Neuronal stem cell (in vitro differentiated cells): ENCODE measurements at regions not wholly inside any gene's neighbourhood (a gene's known extent, or its start where the extent isn't known, plus 50 kb on each side); places are given as distances from the start of the nearest gene placed in this dataset.

ENCODE experiments used
- DNase-seq: peaks from one replicate; pipeline ENCODE4 v3.0.0-alpha.2; 2013; ENCODE audit warnings: low spot score
- H2AFZ ChIP-seq: one replicate; pipeline ENCODE4 v1.6.1; 2013; ENCODE audit warnings: mild to moderate bottlenecking, low read length, inconsistent platforms
- H2AK5ac ChIP-seq: 2 replicates; pipeline ENCODE4 v1.6.1; 2013; ENCODE audit warnings: low read depth, mild to moderate bottlenecking, inconsistent platforms, low read length, moderate library complexity, mixed read lengths
- H2BK120ac ChIP-seq: 2 replicates; pipeline ENCODE4 v1.6.1; 2013; ENCODE audit warnings: low read depth, mild to moderate bottlenecking, inconsistent platforms, low read length, moderate library complexity, mixed read lengths
- H2BK12ac ChIP-seq: one replicate; pipeline ENCODE4 v1.6.1; 2013; ENCODE audit warnings: low read length, inconsistent platforms
- H2BK15ac ChIP-seq: 2 replicates; pipeline ENCODE4 v1.6.1; 2013; ENCODE audit warnings: mild to moderate bottlenecking, low read length, inconsistent platforms, mixed read lengths
- H2BK5ac ChIP-seq: one replicate; pipeline ENCODE4 v1.6.1; 2013; ENCODE audit warnings: inconsistent platforms, mild to moderate bottlenecking, low read length, moderate library complexity
- H3K14ac ChIP-seq: one replicate; pipeline ENCODE4 v1.6.1; 2013; ENCODE audit warnings: low read length, inconsistent platforms
- H3K18ac ChIP-seq: 2 replicates; pipeline ENCODE4 v1.6.1; 2013; ENCODE audit warnings: low read length, inconsistent platforms
- H3K23ac ChIP-seq: 2 replicates; pipeline ENCODE4 v1.6.1; 2013; ENCODE audit warnings: low read depth, mild to moderate bottlenecking, mixed read lengths, low read length, inconsistent platforms; ENCODE audit not compliant: poor library complexity
- H3K27ac ChIP-seq: replicated peaks from 3 replicates; pipeline ENCODE4 v1.5.1; 2013; ENCODE audit warnings: low read length, inconsistent platforms
- H3K27me3 ChIP-seq, 3 experiments: 2 replicates each; pipeline ENCODE4 v1.6.1; 2013; ENCODE audit warnings: low read length in 3 of 3, mild to moderate bottlenecking in 2 of 3, inconsistent platforms in 1 of 3, low read depth in 1 of 3, mixed read lengths in 1 of 3, moderate library complexity in 1 of 3; ENCODE audit not compliant: control insufficient read depth in 3 of 3, insufficient read depth in 3 of 3
- H3K36me3 ChIP-seq, 2 donors: replicated peaks in 1 of 2; 2 replicates each; pipeline ENCODE4 v1.6.1; 2013; ENCODE audit warnings: low read length in 2 of 2; ENCODE audit not compliant: control insufficient read depth in 2 of 2, insufficient read depth in 2 of 2
- H3K4ac ChIP-seq: 2 replicates; pipeline ENCODE4 v1.6.1; 2013; ENCODE audit warnings: inconsistent platforms, mild to moderate bottlenecking, low read length, moderate library complexity
- H3K4me1 ChIP-seq, 2 donors: 1 replicate in 1 of 2; 2 replicates in 1 of 2; pipeline ENCODE4 v1.6.1; 2013; ENCODE audit warnings: low read length in 2 of 2, low read depth in 1 of 2; ENCODE audit not compliant: control insufficient read depth in 2 of 2, insufficient read depth in 1 of 2
- H3K4me2 ChIP-seq: one replicate; pipeline ENCODE4 v1.6.1; 2013; ENCODE audit warnings: mild to moderate bottlenecking, low read length, inconsistent platforms; ENCODE audit not compliant: insufficient read depth, poor library complexity, severe bottlenecking
- H3K4me3 ChIP-seq, 2 donors: 2 replicates each; pipeline ENCODE4 v1.5.1; 2013; ENCODE audit warnings: low read length in 2 of 2, mild to moderate bottlenecking in 2 of 2, inconsistent platforms in 1 of 2, moderate library complexity in 1 of 2
- H3K79me1 ChIP-seq: one replicate; pipeline ENCODE4 v1.6.1; 2013; ENCODE audit warnings: low read depth, mild to moderate bottlenecking, inconsistent platforms, low read length, moderate library complexity
- H3K9ac ChIP-seq: one replicate; pipeline ENCODE4 v1.6.1; 2013; ENCODE audit warnings: mild to moderate bottlenecking, low read depth, low read length, inconsistent platforms; ENCODE audit not compliant: poor library complexity
- H3K9me3 ChIP-seq, 2 donors: replicated peaks in 1 of 2; 2 replicates each; pipeline versions ENCODE3 to v1.6.1; 2013; ENCODE audit warnings: low read length in 2 of 2, mild to moderate bottlenecking in 2 of 2, inconsistent platforms in 1 of 2, low read depth in 1 of 2, mixed read lengths in 1 of 2, moderate library complexity in 1 of 2; ENCODE audit not compliant: control insufficient read depth in 2 of 2, insufficient read depth in 1 of 2
- H4K8ac ChIP-seq: one replicate; pipeline ENCODE4 v1.6.1; 2013; ENCODE audit warnings: low read depth, mild to moderate bottlenecking, inconsistent platforms, low read length, moderate library complexity
- H4K91ac ChIP-seq: one replicate; pipeline ENCODE4 v1.6.1; 2013; ENCODE audit warnings: low read length, low read depth, mild to moderate bottlenecking, inconsistent platforms; ENCODE audit not compliant: poor library complexity
- WGBS, 2 donors: extraction: QIAGEN DNeasy Blood & Tissue Kit; methylation state at CpG; one replicate each; pipeline ENCODE4 v1.1.7; 2013; ENCODE audit warnings: missing lambda C conversion rate in 2 of 2, mixed read lengths in 1 of 2; ENCODE audit not compliant: insufficient read length in 2 of 2, insufficient replicate concordance in 1 of 2; ENCODE audit errors: extremely low coverage in 2 of 2; 5-methylcytosine and 5-hydroxymethylcytosine counted together

DNA sequence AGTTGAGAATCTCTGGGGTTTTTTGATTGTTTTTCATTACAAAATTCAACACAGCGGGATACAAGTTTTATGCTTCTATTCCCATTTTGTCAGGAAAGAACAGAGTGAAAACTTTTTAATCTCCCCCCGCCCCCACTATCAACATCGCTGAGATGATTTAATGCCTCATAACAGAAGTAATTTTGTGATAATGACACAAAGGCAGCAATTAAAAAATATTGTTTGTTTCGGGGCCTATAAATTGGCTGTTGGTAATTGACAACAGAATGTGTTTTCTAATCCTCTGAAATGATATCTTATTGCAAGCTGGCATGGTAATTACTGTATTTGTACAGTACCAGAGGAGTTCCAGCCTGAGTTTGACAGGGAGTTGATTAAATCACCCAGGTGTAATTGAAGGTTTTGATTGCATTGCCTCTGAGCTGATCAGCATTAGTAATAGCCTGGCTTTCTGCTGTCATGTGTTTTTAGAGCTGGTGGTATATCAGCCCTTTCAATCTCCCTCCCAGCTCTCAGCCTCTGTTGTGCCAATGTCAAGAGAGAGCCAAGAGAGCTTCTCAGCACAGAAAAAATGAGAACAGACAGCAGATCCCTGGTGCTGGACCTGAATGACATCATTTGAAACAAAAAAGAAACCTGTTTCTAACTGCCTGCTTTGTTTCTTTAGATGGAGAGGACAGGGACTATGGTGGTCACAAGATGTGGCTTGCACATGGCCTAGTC lies 265.1 kb downstream of the FAM76B start:
- Histone ChIP-seq H2AK5ac (no peak overlapping the region), H2BK12ac (no peak overlapping the region), H3K14ac (no peak overlapping the region), H3K4me2 (no peak overlapping the region), H3K9me3 (no peaks in the 10 kb centered on the region), H3K23ac (no peak overlapping the region), H2AFZ (no peak overlapping the region), H3K27ac (no peak overlapping the region), H3K18ac (no peak overlapping the region), H3K4me3 (no peak overlapping the region), H4K8ac (no peak overlapping the region), H4K91ac (no peak overlapping the region), H3K36me3 (no peaks in the 10 kb centered on the region), H3K9ac (no peak overlapping the region), H3K79me1 (no peaks in the 10 kb centered on the region), H3K4me1 (no peaks in the 10 kb centered on the region), H2BK120ac (no peak overlapping the region), H3K27me3 (no peaks in the 10 kb centered on the region), H2BK15ac (no peak overlapping the region), H2BK5ac (no peak overlapping the region), H3K4ac (no peak overlapping the region)
- no CpG with 5 or more reads among the region's 4 CpGs for WGBS, 2 donors
- no peak for DNase-seq

DNA sequence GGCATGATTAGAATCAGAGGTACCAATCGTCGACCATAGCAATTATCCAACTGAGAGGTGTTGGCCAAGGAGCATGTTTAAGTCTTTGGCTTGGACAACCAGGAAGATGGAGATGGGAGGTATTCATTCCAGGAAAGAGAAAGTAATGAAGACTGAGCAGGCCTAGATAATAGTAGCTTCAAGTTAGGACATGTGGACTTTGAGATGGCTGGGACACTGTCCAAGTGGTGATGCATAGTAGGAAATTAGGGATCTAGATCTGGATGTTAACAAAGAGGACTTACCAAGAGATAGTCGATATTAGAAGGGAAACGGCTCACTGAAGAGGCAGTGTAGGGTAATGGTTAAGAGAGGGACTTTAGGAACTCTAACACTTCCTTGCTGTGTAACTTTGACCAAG lies 266.7 kb downstream of the FAM76B start:
- no peak overlapping the region for H2BK15ac ChIP-seq
- H3K4me1 ChIP-seq: no peaks in the 10 kb centered on the region
- no peak overlapping the region for H2BK120ac ChIP-seq
- no peak overlapping the region for H4K8ac ChIP-seq
- H3K27me3 ChIP-seq: no peaks in the 10 kb centered on the region
- H2AFZ ChIP-seq: no peak overlapping the region
- no peak overlapping the region for H3K4me2 ChIP-seq
- no peaks in the 10 kb centered on the region for H3K36me3 ChIP-seq
- no peak overlapping the region for H3K27ac ChIP-seq
- WGBS, 2 donors: no CpG with 5 or more reads among the region's 4 CpGs
- no peak overlapping the region for H3K14ac ChIP-seq
- no peak overlapping the region for H3K4ac ChIP-seq
- H3K9me3 ChIP-seq: no peaks in the 10 kb centered on the region
- no peak overlapping the region for H3K9ac ChIP-seq
- no peak for DNase-seq
- H2BK12ac ChIP-seq: no peak overlapping the region
- H2AK5ac ChIP-seq: no peak overlapping the region
- H2BK5ac ChIP-seq: no peak overlapping the region
- no peaks in the 10 kb centered on the region for H3K79me1 ChIP-seq
- H3K23ac ChIP-seq: no peak overlapping the region
- no peak overlapping the region for H3K18ac ChIP-seq
- H4K91ac ChIP-seq: no peak overlapping the region
- H3K4me3 ChIP-seq: no peak overlapping the region

DNA sequence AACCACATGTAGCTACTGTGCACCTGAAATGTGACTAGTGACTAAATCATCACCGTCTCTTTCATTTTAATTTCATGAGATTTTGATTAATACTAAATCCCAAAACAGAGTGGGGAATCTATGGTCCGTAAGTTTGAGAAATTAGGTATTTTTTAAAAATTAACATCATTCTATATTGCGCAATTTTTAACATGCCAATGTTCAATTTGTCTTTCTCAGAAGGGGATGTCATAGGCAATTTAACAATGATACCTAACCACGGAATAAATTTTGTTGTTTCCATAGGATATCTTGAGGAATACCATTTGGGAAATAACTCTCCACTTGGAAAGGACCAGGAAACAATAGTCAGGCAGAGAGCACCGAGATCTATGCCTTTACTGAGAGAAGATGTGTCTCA lies 267.7 kb downstream of the FAM76B start:
- no peak overlapping the region for H2BK15ac ChIP-seq
- no peak overlapping the region for H3K4me3 ChIP-seq
- no peak overlapping the region for H3K4ac ChIP-seq
- no peak overlapping the region for H3K14ac ChIP-seq
- no peaks in the 10 kb centered on the region for H3K79me1 ChIP-seq
- WGBS, 2 donors: no CpG with 5 or more reads among the region's 5 CpGs
- H3K27me3 ChIP-seq: no peaks in the 10 kb centered on the region
- no peak for DNase-seq
- H3K9me3 ChIP-seq: no peaks in the 10 kb centered on the region
- H3K18ac ChIP-seq: no peak overlapping the region
- no peak overlapping the region for H2AFZ ChIP-seq
- no peak overlapping the region for H3K4me2 ChIP-seq
- no peak overlapping the region for H3K23ac ChIP-seq
- H3K4me1 ChIP-seq: peaks cover 0 to 2% of the 10 kb centered on the region in 2 donors
- H2BK5ac ChIP-seq: no peak overlapping the region
- no peaks in the 10 kb centered on the region for H3K36me3 ChIP-seq
- no peak overlapping the region for H4K91ac ChIP-seq
- H2BK12ac ChIP-seq: no peak overlapping the region
- no peak overlapping the region for H2BK120ac ChIP-seq
- H4K8ac ChIP-seq: no peak overlapping the region
- no peak overlapping the region for H2AK5ac ChIP-seq
- no peak overlapping the region for H3K27ac ChIP-seq
- H3K9ac ChIP-seq: no peak overlapping the region

DNA sequence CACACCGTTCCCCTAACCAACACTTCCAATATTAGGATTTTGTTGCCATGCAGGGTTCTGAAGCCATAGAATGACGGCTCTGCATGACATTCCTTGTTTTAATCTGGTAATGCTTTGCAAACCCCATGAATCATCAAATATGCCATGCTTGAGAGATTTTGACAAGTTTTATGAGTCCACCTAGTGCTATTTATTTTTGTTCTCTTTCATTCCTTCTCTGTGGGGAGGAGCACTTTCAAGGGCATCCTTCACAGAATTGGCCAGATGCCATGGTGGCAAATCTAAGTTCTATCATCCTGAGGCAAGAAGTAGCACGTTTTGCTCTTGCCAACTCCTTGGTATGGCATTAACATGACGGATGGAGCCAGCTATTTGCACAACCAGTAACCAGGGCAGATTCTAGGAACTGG lies 268.4 kb downstream of the FAM76B start:
- Histone ChIP-seq H2AFZ (no peak overlapping the region), H2BK15ac (no peak overlapping the region), H3K18ac (no peak overlapping the region), H3K23ac (no peak overlapping the region), H3K79me1 (no peaks in the 10 kb centered on the region), H3K14ac (no peak overlapping the region), H2BK5ac (no peak overlapping the region), H3K9me3 (no peaks in the 10 kb centered on the region), H3K4ac (no peak overlapping the region), H3K36me3 (no peaks in the 10 kb centered on the region), H2AK5ac (no peak overlapping the region), H3K4me2 (no peak overlapping the region), H2BK120ac (no peak overlapping the region), H4K8ac (no peak overlapping the region), H3K4me3 (no peak overlapping the region), H3K27ac (no peak overlapping the region), H3K9ac (no peak overlapping the region), H3K4me1 (peaks cover 0 to 2% of the 10 kb centered on the region in 2 donors), H3K27me3 (no peaks in the 10 kb centered on the region), H4K91ac (no peak overlapping the region), H2BK12ac (no peak overlapping the region)
- WGBS, 2 donors: no CpG with 5 or more reads among the region's 4 CpGs
- no peak for DNase-seq
